ENCODE measurements at regions not wholly inside any gene's neighbourhood (a gene's known extent, or its start where the extent isn't known, plus 50 kb on each side); places are given as distances from the start of the nearest gene placed in this dataset.

- no peak for TF ChIP-seq CTCF (IDR thresholded peaks at IDR 0.05)
- no peak for TF ChIP-seq TCF7L2 (IDR thresholded peaks at IDR 0.05; ENCODE audit: low read depth, low read length)
These were observed 144.1 kb upstream of the RASGRP1 start for GRCh38 chr15:38708672-38709180.

Measured in Panc1 (cell line).